ENCODE measurements at regions not wholly inside any gene's neighbourhood (a gene's known extent, or its start where the extent isn't known, plus 50 kb on each side); places are given as distances from the start of the nearest gene placed in this dataset.
A peak's percentile ranks its signal among the peaks of the same experiment; 100 is the strongest.
"Not testable (repeated sequence)": the region's sequence is repeated elsewhere in the genome, so short reads cannot be mapped to it uniquely, and the experiment has no call there.

GRCh38 chr1:184851822-184852746 lies 97.4 kb upstream of the EDEM3 start:
- DNase-seq, result no peak

GRCh38 chr1:184843732-184844495 lies 89.3 kb upstream of the EDEM3 start:
- peak; percentile 68 for DNase-seq

GRCh38 chr1:184840596-184840995 lies 85.9 kb upstream of the EDEM3 start:
- peak; percentile 23 for DNase-seq

GRCh38 chr1:184838504-184838951 lies 83.9 kb upstream of the EDEM3 start:
- peak; percentile 2 for DNase-seq

GRCh38 chr1:184836934-184837895 lies 82.6 kb upstream of the EDEM3 start:
- no peak for DNase-seq

- DNase-seq, result no peak
Observed at GRCh38 chr1:184836141-184836540, 81.5 kb upstream of the EDEM3 start.

GRCh38 chr1:184833994-184834393 lies 79.3 kb upstream of the EDEM3 start:
- not testable (repeated sequence) for DNase-seq

GRCh38 chr1:184832517-184832916 lies 77.9 kb upstream of the EDEM3 start:
- no peak for DNase-seq

GRCh38 chr1:184829496-184829895 lies 74.8 kb upstream of the EDEM3 start:
- not testable (repeated sequence) for DNase-seq

- DNase-seq, result no peak
Observed at GRCh38 chr1:184828369-184828717, 73.7 kb upstream of the EDEM3 start.

GRCh38 chr1:184827600-184828368 lies 73.1 kb upstream of the EDEM3 start:
- no peak for DNase-seq

GRCh38 chr1:184826001-184826400 lies 71.3 kb upstream of the EDEM3 start:
- DNase-seq, result no peak

- no peak for DNase-seq
Observed at GRCh38 chr1:184825571-184825970, 70.9 kb upstream of the EDEM3 start.

- DNase-seq, result no peak
Observed at GRCh38 chr1:184824691-184825323, 70.1 kb upstream of the EDEM3 start.

- no peak for DNase-seq
Observed at GRCh38 chr1:184823080-184823479, 68.4 kb upstream of the EDEM3 start.

GRCh38 chr1:184822267-184822666 lies 67.6 kb upstream of the EDEM3 start:
- no peak for DNase-seq

- DNase-seq, result no peak
Observed at GRCh38 chr1:184821658-184822057, 67.0 kb upstream of the EDEM3 start.

- DNase-seq, result no peak
Observed at GRCh38 chr1:184820956-184821355, 66.3 kb upstream of the EDEM3 start.

- DNase-seq, result no peak
Observed at GRCh38 chr1:184820218-184820750, 65.6 kb upstream of the EDEM3 start.

- no peak for DNase-seq
Observed at GRCh38 chr1:184818646-184819045, 64.0 kb upstream of the EDEM3 start.

GRCh38 chr1:184817003-184817402 lies 62.3 kb upstream of the EDEM3 start:
- not testable (repeated sequence) for DNase-seq
